Loucy (cell line): ENCODE measurements at regions not wholly inside any gene's neighbourhood (a gene's known extent, or its start where the extent isn't known, plus 50 kb on each side); places are given as distances from the start of the nearest gene placed in this dataset.

Experiments used
- EZH2phosphoT487 ChIP-seq: fragments of 200-600 bp; IDR thresholded peaks from 2 replicates; pipeline ENCODE4 v1.6.1; 2018; ENCODE audit warnings: antibody characterized with exemption, mild to moderate bottlenecking, moderate library complexity, borderline replicate concordance
- TF ChIP-seq, protein P1 (sequence below): fragments of 200-600 bp; sonication (generic); conservative IDR thresholded peaks from 2 replicates; pipeline ENCODE4 v1.5.1; 2014; ENCODE audit warnings: mild to moderate bottlenecking, antibody characterized with exemption, low read length

DNA sequence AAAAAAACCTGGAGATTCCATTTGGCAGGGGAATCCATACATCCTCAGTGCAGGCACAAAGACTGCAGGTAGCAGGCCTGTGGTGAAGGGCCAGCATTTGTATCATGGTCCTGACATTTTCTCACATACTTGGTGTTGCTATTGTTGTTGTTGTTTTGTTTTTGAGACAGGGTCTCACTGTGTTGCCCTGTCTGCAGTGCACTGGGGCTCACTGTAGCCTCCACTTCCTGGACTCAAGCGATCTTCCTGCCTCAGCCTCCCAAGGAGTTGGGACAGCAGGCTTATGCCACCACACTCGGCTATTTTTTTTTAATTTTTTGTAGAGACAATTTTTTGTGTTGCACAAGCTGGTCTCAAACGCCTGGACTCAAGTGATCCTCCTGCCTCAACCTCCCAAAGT is 140.8 kb upstream of the ZNF644 start:
- TF ChIP-seq, protein P1, sequence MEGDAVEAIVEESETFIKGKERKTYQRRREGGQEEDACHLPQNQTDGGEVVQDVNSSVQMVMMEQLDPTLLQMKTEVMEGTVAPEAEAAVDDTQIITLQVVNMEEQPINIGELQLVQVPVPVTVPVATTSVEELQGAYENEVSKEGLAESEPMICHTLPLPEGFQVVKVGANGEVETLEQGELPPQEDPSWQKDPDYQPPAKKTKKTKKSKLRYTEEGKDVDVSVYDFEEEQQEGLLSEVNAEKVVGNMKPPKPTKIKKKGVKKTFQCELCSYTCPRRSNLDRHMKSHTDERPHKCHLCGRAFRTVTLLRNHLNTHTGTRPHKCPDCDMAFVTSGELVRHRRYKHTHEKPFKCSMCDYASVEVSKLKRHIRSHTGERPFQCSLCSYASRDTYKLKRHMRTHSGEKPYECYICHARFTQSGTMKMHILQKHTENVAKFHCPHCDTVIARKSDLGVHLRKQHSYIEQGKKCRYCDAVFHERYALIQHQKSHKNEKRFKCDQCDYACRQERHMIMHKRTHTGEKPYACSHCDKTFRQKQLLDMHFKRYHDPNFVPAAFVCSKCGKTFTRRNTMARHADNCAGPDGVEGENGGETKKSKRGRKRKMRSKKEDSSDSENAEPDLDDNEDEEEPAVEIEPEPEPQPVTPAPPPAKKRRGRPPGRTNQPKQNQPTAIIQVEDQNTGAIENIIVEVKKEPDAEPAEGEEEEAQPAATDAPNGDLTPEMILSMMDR, result no peak
- no peak for TF ChIP-seq EZH2phosphoT487
